Adipocyte (in vitro differentiated cells): ENCODE measurements at regions not wholly inside any gene's neighbourhood (a gene's known extent, or its start where the extent isn't known, plus 50 kb on each side); places are given as distances from the start of the nearest gene placed in this dataset.

Source experiments
- DNase-seq: peaks from one replicate; pipeline ENCODE4 v3.0.0-alpha.2; 2015; ENCODE audit warnings: low read depth
- H3K27me3 ChIP-seq: replicated peaks from 2 replicates; pipeline ENCODE4 v1.7.0; 2013; ENCODE audit warnings: mild to moderate bottlenecking, low read length, moderate library complexity; ENCODE audit not compliant: control insufficient read depth, insufficient read depth
- H3K36me3 ChIP-seq: 2 replicates; pipeline ENCODE4 v1.7.0; 2013; ENCODE audit warnings: low read length, mild to moderate bottlenecking, moderate library complexity; ENCODE audit not compliant: control insufficient read depth, insufficient read depth, severe bottlenecking
- H3K4me1 ChIP-seq: 2 replicates; pipeline ENCODE4 v1.7.0; 2013; ENCODE audit warnings: mild to moderate bottlenecking, low read length, moderate library complexity; ENCODE audit not compliant: control insufficient read depth, insufficient read depth
- H3K4me3 ChIP-seq: 2 replicates; pipeline ENCODE4 v1.7.0; 2013; ENCODE audit warnings: mild to moderate bottlenecking, low read length, moderate library complexity
- H3K9ac ChIP-seq: 2 replicates; pipeline ENCODE4 v1.7.0; 2013; ENCODE audit warnings: mild to moderate bottlenecking, low read length, moderate library complexity
- H3K9me3 ChIP-seq: 2 replicates; pipeline ENCODE4 v1.7.0; 2013; ENCODE audit warnings: mild to moderate bottlenecking, low read length, moderate library complexity; ENCODE audit not compliant: control insufficient read depth

GRCh38 chr4:84239278-84239845 is 259.7 kb downstream of the NKX6-1 start:
- H3K36me3 ChIP-seq, result no peaks in the 10 kb centered on the region
- H3K9ac ChIP-seq, result no peak overlapping the region
- H3K9me3 ChIP-seq, result no peaks in the 10 kb centered on the region
- H3K27me3 ChIP-seq, result no peaks in the 10 kb centered on the region
- no peak overlapping the region for H3K4me3 ChIP-seq
- no peak for DNase-seq
- peaks cover 14% of the 10 kb centered on the region for H3K4me1 ChIP-seq

- peak; percentile 45 for DNase-seq
- Histone ChIP-seq H3K4me3 (no peak overlapping the region), H3K9ac (no peak overlapping the region), H3K27me3 (no peaks in the 10 kb centered on the region), H3K36me3 (no peaks in the 10 kb centered on the region), H3K9me3 (no peaks in the 10 kb centered on the region), H3K4me1 (peaks cover 14% of the 10 kb centered on the region)
Observed at GRCh38 chr4:84238247-84239090, 260.6 kb downstream of the NKX6-1 start.

DNA sequence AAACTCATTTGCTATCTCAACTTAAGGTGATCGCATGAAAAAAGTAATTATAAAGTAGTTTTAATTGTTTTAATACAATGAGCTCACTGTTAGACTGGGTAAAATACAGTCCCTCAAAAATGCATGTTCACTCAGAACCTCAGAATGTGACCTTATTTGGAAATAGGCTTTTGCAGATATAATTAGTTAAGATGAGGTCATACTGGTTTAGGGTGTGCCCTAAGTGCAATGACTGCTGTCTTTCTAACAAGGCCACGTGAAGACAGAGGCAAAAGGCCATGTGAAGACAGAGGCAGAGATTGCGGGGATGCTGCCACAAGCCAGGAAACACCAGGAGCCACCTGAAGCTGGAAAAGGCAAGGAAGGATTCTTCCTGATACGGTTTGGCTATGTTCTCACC is 262.1 kb downstream of the NKX6-1 start:
- peaks cover 14% of the 10 kb centered on the region for H3K4me1 ChIP-seq
- H3K4me3 ChIP-seq, result no peak overlapping the region
- no peaks in the 10 kb centered on the region for H3K36me3 ChIP-seq
- no peak for DNase-seq
- no peaks in the 10 kb centered on the region for H3K9me3 ChIP-seq
- no peaks in the 10 kb centered on the region for H3K27me3 ChIP-seq
- no peak overlapping the region for H3K9ac ChIP-seq

DNA sequence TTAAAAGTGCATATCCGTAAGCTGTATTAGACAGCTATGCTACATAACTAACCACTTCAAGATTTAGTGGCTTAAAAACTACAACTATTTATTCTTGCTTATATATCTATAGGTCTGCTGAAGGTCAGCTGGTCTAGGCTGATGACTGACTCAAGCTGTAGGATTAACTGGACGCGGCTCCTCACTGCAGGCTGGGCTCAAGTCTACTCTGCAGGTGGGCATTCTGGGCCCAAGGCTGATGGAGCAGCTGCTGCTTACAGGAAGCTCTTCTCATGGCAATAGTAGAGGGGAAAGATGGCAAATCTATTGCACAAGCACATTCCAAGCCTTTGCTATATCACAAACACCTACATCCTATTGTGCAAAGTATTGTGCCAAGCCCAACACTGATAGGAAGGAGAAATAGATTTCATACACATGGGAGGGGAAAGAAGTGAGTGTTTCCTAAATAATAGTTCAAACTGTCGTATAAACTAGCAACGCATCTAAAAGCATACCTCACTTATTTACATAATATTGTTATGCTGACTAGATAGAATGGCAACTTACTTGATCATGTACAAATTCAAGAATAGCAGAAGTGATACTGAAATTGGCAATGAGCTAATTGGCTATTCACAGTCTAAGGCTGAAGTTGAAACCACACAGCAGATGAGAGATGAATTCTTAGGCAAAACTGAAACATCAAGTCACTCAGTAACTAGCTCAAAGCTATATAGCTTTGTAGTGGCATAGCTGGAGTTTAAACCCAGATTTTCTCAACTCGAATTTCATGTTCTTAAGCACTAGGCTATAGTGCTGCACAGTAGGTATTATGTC is 263.8 kb downstream of the NKX6-1 start:
- H3K4me3 ChIP-seq, result no peak overlapping the region
- no peaks in the 10 kb centered on the region for H3K36me3 ChIP-seq
- H3K9me3 ChIP-seq, result no peaks in the 10 kb centered on the region
- peaks cover 14% of the 10 kb centered on the region for H3K4me1 ChIP-seq
- H3K27me3 ChIP-seq, result no peaks in the 10 kb centered on the region
- no peak overlapping the region for H3K9ac ChIP-seq
- no peak for DNase-seq

DNA sequence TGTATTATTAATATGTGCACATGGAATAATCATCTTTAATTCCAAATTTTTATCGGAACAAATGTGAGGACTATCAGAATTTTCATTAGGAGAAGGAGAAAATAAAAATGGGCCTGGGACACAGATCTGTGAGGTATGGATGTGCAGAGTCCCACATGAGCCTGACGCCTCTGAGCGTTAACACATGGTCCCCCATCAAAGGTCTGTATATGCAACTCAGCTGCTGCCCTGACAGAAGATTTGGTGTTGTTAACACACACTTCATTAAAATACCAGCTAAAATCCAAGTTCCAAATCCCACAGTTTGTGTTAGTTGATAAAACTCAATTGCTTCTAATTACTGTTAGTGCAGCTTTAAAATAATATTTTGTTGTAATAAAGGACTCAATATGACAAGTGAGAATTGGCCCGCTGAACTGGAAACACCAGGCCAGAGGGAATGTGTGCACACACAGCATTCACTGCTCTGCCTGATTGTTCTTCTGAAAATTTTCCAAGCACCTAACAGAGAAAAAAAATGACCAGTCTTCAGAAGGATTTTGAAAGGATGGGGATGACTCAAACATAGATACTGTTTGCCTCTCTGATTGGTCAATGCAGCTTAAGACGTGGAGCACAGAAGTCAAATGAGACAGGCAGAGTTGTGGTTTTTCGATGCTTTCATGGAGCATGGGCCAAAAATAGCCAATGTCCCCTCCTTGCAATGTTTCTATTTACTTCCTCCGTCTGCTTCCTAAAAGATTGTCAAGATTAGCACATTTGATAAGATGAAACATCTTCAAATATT is 266.6 kb downstream of the NKX6-1 start:
- Histone ChIP-seq H3K27me3 (peaks cover 4% of the 10 kb centered on the region), H3K9ac (no peak overlapping the region)
- DNase-seq, result no peak

DNA sequence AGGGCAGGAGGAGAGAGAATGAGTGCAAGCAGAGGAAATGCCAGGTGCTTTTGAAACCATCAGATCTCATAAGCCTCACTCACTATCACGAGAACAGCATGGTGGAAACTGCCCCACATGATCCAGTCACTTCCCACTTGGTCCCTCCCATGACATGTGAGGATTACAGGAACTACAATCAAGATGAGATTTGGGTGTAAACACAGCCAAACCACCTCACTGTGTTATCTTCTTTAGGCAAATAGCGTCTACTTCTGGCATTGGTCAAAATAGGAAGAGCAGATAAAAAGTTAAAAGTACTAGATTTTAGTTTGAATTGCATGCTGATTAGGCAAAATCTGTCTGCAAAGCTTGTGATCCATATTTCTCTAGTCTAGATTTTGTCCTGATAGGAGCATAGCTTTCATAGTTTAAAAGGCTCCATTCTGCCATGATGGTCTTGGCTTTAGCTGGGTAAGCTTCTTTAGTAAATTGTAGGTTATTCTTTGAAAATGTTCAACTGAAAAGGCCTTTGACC is 267.5 kb downstream of the NKX6-1 start:
- Histone ChIP-seq H3K4me1 (no peaks in the 10 kb centered on the region), H3K9ac (no peak overlapping the region), H3K27me3 (peaks cover 4% of the 10 kb centered on the region), H3K36me3 (no peaks in the 10 kb centered on the region), H3K9me3 (no peaks in the 10 kb centered on the region), H3K4me3 (no peak overlapping the region)
- no peak for DNase-seq

More for the DNA sequence above, 266.6 kb downstream of the NKX6-1 start:
- H3K4me1 ChIP-seq, result no peaks in the 10 kb centered on the region
- H3K36me3 ChIP-seq, result no peaks in the 10 kb centered on the region
- H3K4me3 ChIP-seq, result no peak overlapping the region
- H3K9me3 ChIP-seq, result no peaks in the 10 kb centered on the region

DNA sequence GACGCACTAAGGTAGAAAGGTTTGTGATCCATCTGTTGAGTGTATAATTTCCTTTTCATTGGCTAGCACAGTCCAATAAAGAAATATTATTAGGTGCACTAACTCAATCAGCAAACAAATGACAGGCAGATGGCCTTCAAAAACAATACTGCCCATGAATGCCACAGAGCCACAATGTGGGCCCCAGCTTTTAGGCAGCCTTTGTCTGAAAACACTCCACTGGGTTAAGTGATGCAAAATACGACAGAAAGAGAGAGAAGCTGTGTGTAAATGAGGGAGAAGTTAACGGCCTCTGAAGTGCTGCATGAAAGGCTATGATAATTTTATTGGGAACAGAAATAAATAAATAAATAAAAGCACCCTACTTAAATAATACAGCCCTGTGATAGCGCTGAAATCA is 274.6 kb downstream of the NKX6-1 start:
- Histone ChIP-seq H3K4me3 (no peak overlapping the region), H3K9me3 (no peaks in the 10 kb centered on the region), H3K9ac (no peak overlapping the region), H3K4me1 (no peaks in the 10 kb centered on the region), H3K36me3 (no peaks in the 10 kb centered on the region), H3K27me3 (peaks cover 8% of the 10 kb centered on the region)
- DNase-seq, result no peak

DNA sequence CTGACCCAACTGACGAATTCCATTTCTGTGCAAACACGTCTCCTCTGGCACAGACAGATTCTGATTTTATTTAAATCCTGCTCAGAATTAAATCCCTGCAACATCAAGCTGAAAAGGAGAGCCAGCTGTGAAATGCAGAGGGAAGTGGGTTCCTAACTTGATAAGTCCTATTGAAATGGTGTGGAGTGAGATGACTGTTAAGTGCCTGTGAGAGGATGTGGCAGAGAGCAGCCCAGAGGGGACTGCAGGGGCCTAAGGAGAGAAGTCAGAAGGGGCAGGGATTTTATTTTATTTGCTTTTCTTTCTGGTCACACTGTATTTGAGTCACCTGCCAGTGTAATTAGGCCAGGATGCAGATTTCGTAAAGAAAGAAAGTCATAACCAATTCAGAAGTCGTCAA is 277.4 kb downstream of the NKX6-1 start:
- Histone ChIP-seq H3K36me3 (no peaks in the 10 kb centered on the region), H3K9ac (no peak overlapping the region), H3K4me3 (no peak overlapping the region), H3K9me3 (no peaks in the 10 kb centered on the region), H3K27me3 (peaks cover 4% of the 10 kb centered on the region), H3K4me1 (no peaks in the 10 kb centered on the region)
- no peak for DNase-seq

DNA sequence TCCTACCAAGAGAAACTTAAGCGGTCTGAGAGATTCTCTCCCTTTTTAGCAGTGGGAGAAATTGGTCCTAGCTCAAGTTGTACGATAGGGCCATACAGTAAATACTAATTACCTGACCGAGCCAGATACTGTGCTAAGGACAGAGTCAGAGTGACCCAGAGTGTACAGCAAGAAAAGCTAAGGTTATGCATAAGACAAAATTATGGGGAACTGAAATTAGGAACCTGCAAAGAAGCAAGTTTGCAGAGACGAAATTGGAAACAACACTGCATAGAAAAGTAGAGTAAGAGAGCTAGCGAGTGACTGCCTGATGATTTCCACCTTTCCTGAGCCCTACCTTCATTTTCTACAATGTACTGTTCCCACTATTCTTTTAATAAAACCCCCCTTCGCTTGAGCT is 278.1 kb downstream of the NKX6-1 start:
- DNase-seq, result no peak
- Histone ChIP-seq H3K27me3 (peaks cover 4% of the 10 kb centered on the region), H3K9ac (no peak overlapping the region), H3K4me3 (no peak overlapping the region), H3K36me3 (no peaks in the 10 kb centered on the region), H3K4me1 (no peaks in the 10 kb centered on the region), H3K9me3 (no peaks in the 10 kb centered on the region)

GRCh38 chr4:84219656-84220055 is 279.4 kb downstream of the NKX6-1 start:
- Histone ChIP-seq H3K4me1 (no peaks in the 10 kb centered on the region), H3K9me3 (no peaks in the 10 kb centered on the region), H3K4me3 (no peak overlapping the region), H3K36me3 (no peaks in the 10 kb centered on the region), H3K27me3 (peaks cover 4% of the 10 kb centered on the region), H3K9ac (no peak overlapping the region)
- no peak for DNase-seq
